Thymus (tissue), 11 donors: ENCODE measurements at regions not wholly inside any gene's neighbourhood (a gene's known extent, or its start where the extent isn't known, plus 50 kb on each side); places are given as distances from the start of the nearest gene placed in this dataset.

Source experiments
- DNase-seq, 9 donors: peaks; one replicate each; pipeline ENCODE4 v3.0.0-alpha.2; 2013; ENCODE audit warnings: low spot score in 9 of 9, low read depth in 6 of 9, missing footprints in 1 of 9
- H3K27ac ChIP-seq, 2 donors: one replicate each; pipeline ENCODE4 v1.5.1; 2013; ENCODE audit warnings: control low read depth in 1 of 2, low read depth in 1 of 2, low read length in 1 of 2, mild to moderate bottlenecking in 1 of 2, moderate library complexity in 1 of 2
- H3K27me3 ChIP-seq, 2 donors: one replicate each; pipeline ENCODE4 v1.5.1; 2013; ENCODE audit warnings: low read length in 1 of 2; ENCODE audit not compliant: control insufficient read depth in 2 of 2, insufficient read depth in 1 of 2
- H3K36me3 ChIP-seq, 2 donors: one replicate each; pipeline ENCODE4 v1.5.1; 2013; ENCODE audit warnings: low read length in 1 of 2, mild to moderate bottlenecking in 1 of 2, moderate library complexity in 1 of 2; ENCODE audit not compliant: control insufficient read depth in 2 of 2, insufficient read depth in 2 of 2
- H3K4me1 ChIP-seq, 2 donors: one replicate each; pipeline ENCODE4 v1.5.1; 2013; ENCODE audit warnings: low read length in 2 of 2; ENCODE audit not compliant: control insufficient read depth in 2 of 2, insufficient read depth in 2 of 2
- H3K4me3 ChIP-seq, 2 donors: one replicate each; pipeline ENCODE4 v1.5.1; 2013; ENCODE audit warnings: low read length in 2 of 2, control low read depth in 1 of 2, mild to moderate bottlenecking in 1 of 2
- H3K9me3 ChIP-seq, 2 donors: one replicate each; pipeline ENCODE4 v1.5.1; 2013; ENCODE audit warnings: low read length in 1 of 2, mild to moderate bottlenecking in 1 of 2; ENCODE audit not compliant: control insufficient read depth in 2 of 2, insufficient read depth in 1 of 2
- WGBS: extraction: QIAGEN DNeasy Blood & Tissue Kit; methylation state at CpG from one replicate; pipeline ENCODE4 v1.1.7; 2013; 5-methylcytosine and 5-hydroxymethylcytosine counted together
- donor health status: healthy.

GRCh38 chr13:54183728-54184127 is 1155.1 kb downstream of the OLFM4 start:
- DNase-seq: no peak
- 85% methylated on average over 6 of the region's 6 CpGs for WGBS
- Histone ChIP-seq H3K27ac (no peak overlapping the region), H3K9me3 (no peaks in the 10 kb centered on the region), H3K27me3 (no peaks in the 10 kb centered on the region), H3K4me1 (no peaks in the 10 kb centered on the region), H3K36me3 (no peaks in the 10 kb centered on the region), H3K4me3 (no peak overlapping the region)

GRCh38 chr13:54184576-54184975 is 1156.0 kb downstream of the OLFM4 start:
- no peak for DNase-seq
- H3K36me3 ChIP-seq: no peaks in the 10 kb centered on the region
- H3K27ac ChIP-seq: no peak overlapping the region
- no peaks in the 10 kb centered on the region for H3K9me3 ChIP-seq
- no peaks in the 10 kb centered on the region for H3K27me3 ChIP-seq
- H3K4me3 ChIP-seq: no peak overlapping the region
- H3K4me1 ChIP-seq: no peaks in the 10 kb centered on the region
- WGBS: 90% methylated on average over 4 of the region's 4 CpGs

GRCh38 chr13:54185101-54185500 is 1156.5 kb downstream of the OLFM4 start:
- no peaks in the 10 kb centered on the region for H3K27me3 ChIP-seq
- no peak overlapping the region for H3K27ac ChIP-seq
- no peak for DNase-seq
- WGBS: 64% methylated on average over 2 of the region's 2 CpGs
- no peaks in the 10 kb centered on the region for H3K4me1 ChIP-seq
- H3K36me3 ChIP-seq: no peaks in the 10 kb centered on the region
- no peaks in the 10 kb centered on the region for H3K9me3 ChIP-seq
- no peak overlapping the region for H3K4me3 ChIP-seq

- 60% methylated on average over 1 of the region's 1 CpG for WGBS
- H3K27ac ChIP-seq: no peak overlapping the region
- H3K27me3 ChIP-seq: no peaks in the 10 kb centered on the region
- DNase-seq: no peak
- H3K9me3 ChIP-seq: no peaks in the 10 kb centered on the region
- no peaks in the 10 kb centered on the region for H3K4me1 ChIP-seq
- no peaks in the 10 kb centered on the region for H3K36me3 ChIP-seq
- H3K4me3 ChIP-seq: no peak overlapping the region
These were observed 1157.2 kb downstream of the OLFM4 start for GRCh38 chr13:54185785-54186184.

- 96% methylated on average over 1 of the region's 1 CpG for WGBS
- Histone ChIP-seq H3K9me3 (no peaks in the 10 kb centered on the region), H3K36me3 (no peaks in the 10 kb centered on the region), H3K27me3 (no peaks in the 10 kb centered on the region), H3K4me1 (no peaks in the 10 kb centered on the region), H3K4me3 (no peak overlapping the region), H3K27ac (no peak overlapping the region)
- no peak for DNase-seq
These were observed 1158.8 kb downstream of the OLFM4 start for GRCh38 chr13:54187461-54187860.

- no peaks in the 10 kb centered on the region for H3K36me3 ChIP-seq
- no peak for DNase-seq
- no peak overlapping the region for H3K27ac ChIP-seq
- WGBS: 78% methylated on average over 5 of the region's 5 CpGs
- H3K9me3 ChIP-seq: no peaks in the 10 kb centered on the region
- H3K27me3 ChIP-seq: no peaks in the 10 kb centered on the region
- no peaks in the 10 kb centered on the region for H3K4me1 ChIP-seq
- H3K4me3 ChIP-seq: no peak overlapping the region
These were observed 1165.8 kb downstream of the OLFM4 start for GRCh38 chr13:54194233-54195024.

GRCh38 chr13:54196684-54197083 is 1168.1 kb downstream of the OLFM4 start:
- Histone ChIP-seq H3K27me3 (no peaks in the 10 kb centered on the region), H3K27ac (no peak overlapping the region), H3K4me3 (no peak overlapping the region), H3K36me3 (no peaks in the 10 kb centered on the region), H3K4me1 (no peaks in the 10 kb centered on the region), H3K9me3 (no peaks in the 10 kb centered on the region)
- DNase-seq: no peak

GRCh38 chr13:54198911-54199310 is 1170.3 kb downstream of the OLFM4 start:
- no peak overlapping the region for H3K27ac ChIP-seq
- DNase-seq: no peak
- no peaks in the 10 kb centered on the region for H3K4me1 ChIP-seq
- H3K36me3 ChIP-seq: no peaks in the 10 kb centered on the region
- H3K9me3 ChIP-seq: no peaks in the 10 kb centered on the region
- no peaks in the 10 kb centered on the region for H3K27me3 ChIP-seq
- H3K4me3 ChIP-seq: no peak overlapping the region
- WGBS: 93% methylated on average over 2 of the region's 2 CpGs

- no peak for DNase-seq
- 73% methylated on average over 1 of the region's 1 CpG for WGBS
- no peaks in the 10 kb centered on the region for H3K4me1 ChIP-seq
- H3K27me3 ChIP-seq: no peaks in the 10 kb centered on the region
- H3K27ac ChIP-seq: no peak overlapping the region
- H3K9me3 ChIP-seq: no peaks in the 10 kb centered on the region
- no peak overlapping the region for H3K4me3 ChIP-seq
- H3K36me3 ChIP-seq: no peaks in the 10 kb centered on the region
These were observed 1178.0 kb downstream of the OLFM4 start for GRCh38 chr13:54206626-54207025.
